HL-60 (cell line): ENCODE measurements at regions not wholly inside any gene's neighbourhood (a gene's known extent, or its start where the extent isn't known, plus 50 kb on each side); places are given as distances from the start of the nearest gene placed in this dataset.

Experiments used
- DNase-seq, 2 experiments: peaks; one replicate each; pipeline ENCODE4 v3.0.0-alpha.2; 2010 to 2020; ENCODE audit warnings: low read depth in 1 of 2, low spot score in 1 of 2
- H3K27ac ChIP-seq: fragments of 250-450 bp; sonication (Bioruptor Pico); replicated peaks from 2 replicates; pipeline ENCODE4 v1.5.1; 2020; ENCODE audit warnings: mild to moderate bottlenecking, moderate library complexity
- H3K27me3 ChIP-seq: fragments of 250-450 bp; sonication (Bioruptor Pico); 2 replicates; pipeline ENCODE4 v1.5.1; 2021; ENCODE audit warnings: mild to moderate bottlenecking, moderate library complexity; ENCODE audit not compliant: insufficient read depth, poor library complexity, severe bottlenecking
- H3K4me3 ChIP-seq: replicated peaks from 2 replicates; pipeline ENCODE4 v1.5.1; 2011; ENCODE audit warnings: mild to moderate bottlenecking, control low read depth, low read length; ENCODE audit not compliant: insufficient read depth
- CTCF ChIP-seq: IDR thresholded peaks from one replicate; pipeline ENCODE4 v1.5.1; 2011; ENCODE audit warnings: low read length, control low read depth, inconsistent platforms; ENCODE audit not compliant: insufficient read depth
- GABPA ChIP-seq: IDR thresholded peaks from 2 replicates; pipeline ENCODE4 v1.6.1; 2012; ENCODE audit warnings: low read depth
- POLR2AphosphoS5 ChIP-seq: IDR thresholded peaks from 2 replicates; pipeline ENCODE4 v1.6.1; 2012; ENCODE audit warnings: low read depth
- REST ChIP-seq: IDR thresholded peaks from 2 replicates; pipeline ENCODE4 v1.6.1; 2012; ENCODE audit warnings: low read depth; ENCODE audit not compliant: insufficient replicate concordance
- SPI1 ChIP-seq: IDR thresholded peaks from 2 replicates; pipeline ENCODE4 v1.6.1; 2012; ENCODE audit warnings: low read depth, mild to moderate bottlenecking, borderline replicate concordance

GRCh38 chr3:95401693-95402092, 1338.8 kb downstream of the NSUN3 start:
- Histone ChIP-seq H3K4me3 (no peak overlapping the region), H3K27ac (no peak overlapping the region), H3K27me3 (no peaks in the 10 kb centered on the region)
- DNase-seq, result no peak
- no peak for TF ChIP-seq CTCF
- no peak for TF ChIP-seq POLR2AphosphoS5
- no peak for TF ChIP-seq GABPA
- TF ChIP-seq REST, result no peak
- TF ChIP-seq SPI1, result no peak

GRCh38 chr3:95407709-95408463, 1345.0 kb downstream of the NSUN3 start:
- no peak for TF ChIP-seq POLR2AphosphoS5
- TF ChIP-seq CTCF, result no peak
- TF ChIP-seq GABPA, result no peak
- no peak for TF ChIP-seq SPI1
- TF ChIP-seq REST, result no peak
- no peaks in the 10 kb centered on the region for H3K27me3 ChIP-seq
- H3K4me3 ChIP-seq, result no peak overlapping the region
- DNase-seq, result no peak
- no peak overlapping the region for H3K27ac ChIP-seq

- H3K4me3 ChIP-seq, result no peak overlapping the region
- no peaks in the 10 kb centered on the region for H3K27me3 ChIP-seq
- TF ChIP-seq REST (no peak), POLR2AphosphoS5 (no peak)
- no peak for DNase-seq
- H3K27ac ChIP-seq, result no peak overlapping the region
Measured at GRCh38 chr3:95408464-95408862, 1345.6 kb downstream of the NSUN3 start.
